ENCODE measurements at regions not wholly inside any gene's neighbourhood (a gene's known extent, or its start where the extent isn't known, plus 50 kb on each side); places are given as distances from the start of the nearest gene placed in this dataset.

DNA sequence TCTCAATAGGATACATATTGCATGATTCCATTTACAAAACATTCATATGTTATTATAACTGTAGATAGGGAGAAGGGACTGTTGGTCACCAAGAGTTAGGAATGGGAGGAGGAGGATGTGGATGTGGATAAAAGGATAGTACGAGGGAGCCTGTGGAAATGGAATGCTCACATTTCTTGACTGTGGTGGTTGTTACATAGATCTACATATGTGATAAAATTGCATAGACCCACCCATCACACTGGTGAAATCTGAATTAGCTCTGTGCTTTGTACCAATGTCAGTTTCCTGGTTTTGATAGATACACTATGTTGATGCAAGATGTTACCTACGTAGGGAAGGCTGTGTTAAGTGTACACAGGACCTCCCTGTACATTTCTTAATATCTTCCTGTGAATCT, 233.5 kb upstream of the MTPN start:
- Mint-ChIP-seq H3K27me3 (no peaks in the 10 kb centered on the region), H3K36me3 (peaks cover 0 to 6% (median 4%) of the 10 kb centered on the region in 5 donors), H3K4me1 (no peaks in the 10 kb centered on the region), H3K4me3 (no peak overlapping the region), H3K9me3 (peaks cover 0 to 12% (median 3%) of the 10 kb centered on the region in 11 donors), H3K27ac (no peak overlapping the region)
- ChIA-PET CTCF (no interaction called here), POLR2A (no interaction called here)
- H3K36me3 ChIP-seq (ENCODE audit: control insufficient read depth in 2 of 3, insufficient read depth in 3 of 3, low read length in 3 of 3) = no peaks in the 10 kb centered on the region
- H3K9me3 ChIP-seq (ENCODE audit: control insufficient read depth in 2 of 3, low read length in 3 of 3) = no peaks in the 10 kb centered on the region
- H3K4me1 ChIP-seq (ENCODE audit: control insufficient read depth in 2 of 2, insufficient read depth in 2 of 2, low read length in 2 of 2) = no peaks in the 10 kb centered on the region
- no peak overlapping the region for H3K4me3 ChIP-seq (ENCODE audit: low read length)
- DNase-seq = no peak
- no peak for ATAC-seq
- no peaks in the 10 kb centered on the region for H3K27me3 ChIP-seq (ENCODE audit: control insufficient read depth in 2 of 2, insufficient read depth in 2 of 2, low read length in 2 of 2)
- no peak overlapping the region for H3K27ac ChIP-seq (ENCODE audit: low read depth, low read length)
- intact Hi-C loops (cut with micrococcal nuclease) = no loop called here

DNA sequence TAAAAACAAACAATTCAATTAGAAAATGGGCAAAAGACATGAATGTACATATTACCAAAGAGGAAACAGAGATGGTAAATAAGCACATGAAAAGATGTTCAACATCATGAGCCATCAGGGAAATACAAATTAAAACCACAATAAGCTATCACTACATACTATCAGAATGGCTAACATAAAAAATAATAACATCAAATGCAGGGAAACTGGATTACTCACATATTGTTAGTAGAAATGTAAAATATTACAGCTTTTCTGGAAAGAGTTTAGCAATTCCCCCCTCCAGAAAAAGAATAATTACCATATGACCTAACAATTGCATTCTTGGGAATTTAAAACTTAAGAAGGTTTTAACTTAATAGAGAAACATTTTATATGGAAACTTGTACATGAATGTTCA, 232.9 kb upstream of the MTPN start:
- Mint-ChIP-seq H3K36me3 (peaks cover 0 to 6% (median 1%) of the 10 kb centered on the region in 5 donors), H3K4me3 (no peak overlapping the region), H3K27me3 (no peaks in the 10 kb centered on the region), H3K4me1 (no peaks in the 10 kb centered on the region), H3K9me3 (peaks cover 0 to 10% (median 1%) of the 10 kb centered on the region in 11 donors), H3K27ac (no peak overlapping the region)
- ChIA-PET POLR2A (no interaction called here), CTCF (no interaction called here)
- Histone ChIP-seq H3K27me3 (ENCODE audit: control insufficient read depth in 2 of 2, insufficient read depth in 2 of 2, low read length in 2 of 2) (no peaks in the 10 kb centered on the region), H3K4me1 (ENCODE audit: control insufficient read depth in 2 of 2, insufficient read depth in 2 of 2, low read length in 2 of 2) (no peaks in the 10 kb centered on the region), H3K4me3 (ENCODE audit: low read length) (no peak overlapping the region), H3K9me3 (ENCODE audit: control insufficient read depth in 2 of 3, low read length in 3 of 3) (no peaks in the 10 kb centered on the region), H3K36me3 (ENCODE audit: control insufficient read depth in 2 of 3, insufficient read depth in 3 of 3, low read length in 3 of 3) (no peaks in the 10 kb centered on the region), H3K27ac (ENCODE audit: low read depth, low read length) (no peak overlapping the region)
- intact Hi-C loops (cut with micrococcal nuclease) = no loop called here
- DNase-seq (no peak), ATAC-seq (no peak)

DNA sequence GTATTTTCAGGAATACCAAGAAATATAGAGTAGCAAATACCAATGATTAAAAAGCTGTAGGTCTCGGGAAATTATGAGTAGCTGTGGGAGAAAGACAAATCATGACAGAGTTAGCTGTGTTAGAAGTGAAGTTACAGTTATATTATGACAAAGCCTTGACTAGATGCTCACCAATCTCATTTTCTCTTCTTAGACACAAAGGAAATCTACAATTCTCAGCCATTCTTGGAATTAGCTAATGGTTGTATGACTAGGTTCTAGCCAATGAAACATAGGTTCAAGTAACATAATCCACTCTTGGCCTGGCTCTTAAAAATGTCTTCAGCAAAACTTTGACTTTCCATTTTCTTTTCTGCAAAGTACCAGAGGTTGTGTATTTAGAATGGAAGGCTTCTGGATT, 228.8 kb upstream of the MTPN start:
- intact Hi-C loops (cut with micrococcal nuclease) = no loop called here
- Mint-ChIP-seq H3K27ac (no peak overlapping the region), H3K36me3 (peaks cover 0 to 6% (median 0%) of the 10 kb centered on the region in 5 donors), H3K27me3 (no peaks in the 10 kb centered on the region), H3K4me3 (no peak overlapping the region), H3K4me1 (no peaks in the 10 kb centered on the region), H3K9me3 (peaks cover 0 to 10% (median 0%) of the 10 kb centered on the region in 11 donors)
- ChIA-PET CTCF (interaction anchor here (0.7 kb wide), 1 partner anchor 8 kb away, joined by 3 read pairs; no protein-coding TSS in a partner anchor), POLR2A (no interaction called here)
- no peaks in the 10 kb centered on the region for H3K4me1 ChIP-seq (ENCODE audit: control insufficient read depth in 2 of 2, insufficient read depth in 2 of 2, low read length in 2 of 2)
- ATAC-seq = no peak
- H3K36me3 ChIP-seq (ENCODE audit: control insufficient read depth in 2 of 3, insufficient read depth in 3 of 3, low read length in 3 of 3) = no peaks in the 10 kb centered on the region
- no peaks in the 10 kb centered on the region for H3K9me3 ChIP-seq (ENCODE audit: control insufficient read depth in 2 of 3, low read length in 3 of 3)
- no peak for DNase-seq
- no peak overlapping the region for H3K4me3 ChIP-seq (ENCODE audit: low read length)
- H3K27ac ChIP-seq (ENCODE audit: low read depth, low read length) = no peak overlapping the region
- no peaks in the 10 kb centered on the region for H3K27me3 ChIP-seq (ENCODE audit: control insufficient read depth in 2 of 2, insufficient read depth in 2 of 2, low read length in 2 of 2)

DNA sequence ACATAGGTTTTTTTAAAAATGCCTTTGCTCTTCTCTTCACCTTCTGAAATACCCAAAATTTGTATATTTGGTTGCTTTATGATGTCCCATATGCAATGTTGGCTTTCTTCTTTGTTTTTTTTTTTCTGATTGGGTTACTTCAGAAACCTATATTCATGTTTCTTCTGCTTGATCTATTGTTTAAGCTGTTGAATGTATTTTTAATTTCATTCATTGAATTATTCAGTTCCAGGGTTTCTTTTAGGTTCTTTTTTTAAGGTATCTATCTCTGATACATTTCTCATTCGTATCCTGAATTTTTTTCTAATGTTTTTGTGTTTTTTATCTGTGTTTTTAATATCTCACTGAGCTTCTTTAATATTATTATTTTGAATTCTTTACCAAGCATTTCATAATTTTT, 221.0 kb upstream of the MTPN start:
- Mint-ChIP-seq H3K36me3 (peaks cover 0 to 19% (median 13%) of the 10 kb centered on the region in 5 donors), H3K27me3 (no peaks in the 10 kb centered on the region), H3K4me3 (no peak overlapping the region)

DNA sequence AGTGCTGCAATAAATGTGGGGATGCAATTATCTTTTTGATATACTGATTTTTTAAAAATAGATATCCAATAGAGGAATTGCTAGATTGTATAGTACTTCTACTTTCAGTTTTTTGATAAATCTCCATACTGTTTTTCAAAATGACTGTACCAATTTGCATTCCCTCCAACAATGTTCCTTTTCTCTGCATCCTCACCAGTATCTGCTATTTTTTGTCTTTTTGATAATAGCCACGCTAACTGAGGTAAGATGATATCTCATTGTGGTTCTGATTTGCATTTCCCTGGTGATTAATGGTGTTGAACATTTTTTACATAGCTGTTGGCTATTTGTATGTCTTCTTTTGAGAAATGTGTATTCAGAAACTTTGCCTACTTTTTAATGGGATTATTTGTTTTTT, 217.7 kb upstream of the MTPN start:
- Mint-ChIP-seq H3K36me3 (peaks cover 0 to 18% (median 13%) of the 10 kb centered on the region in 5 donors), H3K27me3 (no peaks in the 10 kb centered on the region), H3K4me3 (no peak overlapping the region), H3K9me3 (peaks cover 15 to 47% (median 25%) of the 10 kb centered on the region in 11 donors), H3K27ac (no peak overlapping the region), H3K4me1 (peaks cover 0 to 1% (median 0%) of the 10 kb centered on the region in 7 donors)
- Histone ChIP-seq H3K27ac (ENCODE audit: low read depth, low read length) (no peak overlapping the region), H3K36me3 (ENCODE audit: control insufficient read depth in 2 of 3, insufficient read depth in 3 of 3, low read length in 3 of 3) (no peaks in the 10 kb centered on the region), H3K27me3 (ENCODE audit: control insufficient read depth in 2 of 2, insufficient read depth in 2 of 2, low read length in 2 of 2) (no peaks in the 10 kb centered on the region), H3K9me3 (ENCODE audit: control insufficient read depth in 2 of 3, low read length in 3 of 3) (peaks cover 0 to 14% (median 0%) of the 10 kb centered on the region in 3 experiments), H3K4me3 (ENCODE audit: low read length) (no peak overlapping the region), H3K4me1 (ENCODE audit: control insufficient read depth in 2 of 2, insufficient read depth in 2 of 2, low read length in 2 of 2) (no peaks in the 10 kb centered on the region)
- CTCF ChIA-PET = no interaction called here
- DNase-seq = no peak
- intact Hi-C loops (cut with micrococcal nuclease) = no loop called here
- ATAC-seq = no peak
- POLR2A ChIA-PET = no interaction called here

More for the DNA sequence above, 221.0 kb upstream of the MTPN start:
- H3K4me3 ChIP-seq (ENCODE audit: low read length) = no peak overlapping the region
- DNase-seq = no peak
- intact Hi-C loops (cut with micrococcal nuclease) = no loop called here
- ATAC-seq = no peak
- no peak overlapping the region for H3K27ac ChIP-seq (ENCODE audit: low read depth, low read length)
- no peaks in the 10 kb centered on the region for H3K4me1 ChIP-seq (ENCODE audit: control insufficient read depth in 2 of 2, insufficient read depth in 2 of 2, low read length in 2 of 2)
- Mint-ChIP-seq H3K9me3 (peaks cover 15 to 52% (median 26%) of the 10 kb centered on the region in 11 donors), H3K27ac (no peak overlapping the region), H3K4me1 (peaks cover 0 to 3% (median 0%) of the 10 kb centered on the region in 7 donors)
- no peaks in the 10 kb centered on the region for H3K36me3 ChIP-seq (ENCODE audit: control insufficient read depth in 2 of 3, insufficient read depth in 3 of 3, low read length in 3 of 3)
- H3K9me3 ChIP-seq (ENCODE audit: control insufficient read depth in 2 of 3, low read length in 3 of 3) = peaks cover 0 to 14% (median 0%) of the 10 kb centered on the region in 3 experiments
- H3K27me3 ChIP-seq (ENCODE audit: control insufficient read depth in 2 of 2, insufficient read depth in 2 of 2, low read length in 2 of 2) = no peaks in the 10 kb centered on the region
- ChIA-PET POLR2A (no interaction called here), CTCF (no interaction called here)

DNA sequence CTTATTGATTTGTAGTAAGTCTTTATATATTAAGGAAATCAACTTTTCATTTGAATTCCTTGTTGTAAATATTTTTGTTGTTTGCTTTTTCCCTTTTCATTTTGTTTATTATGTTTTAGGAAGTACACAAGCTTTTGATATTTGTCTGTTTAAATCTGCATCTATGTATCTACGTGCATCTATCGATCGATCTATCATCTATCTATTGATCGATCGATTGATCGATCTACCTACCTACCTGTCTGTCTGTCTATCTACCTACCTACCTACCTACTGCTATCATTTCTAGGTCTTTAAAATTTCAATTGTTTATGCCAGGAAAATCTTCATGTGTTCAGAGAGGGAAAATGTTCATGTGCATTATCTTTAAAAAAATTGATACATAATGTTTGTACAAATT, 216.8 kb upstream of the MTPN start:
- Histone ChIP-seq H3K27ac (ENCODE audit: low read depth, low read length) (no peak overlapping the region), H3K27me3 (ENCODE audit: control insufficient read depth in 2 of 2, insufficient read depth in 2 of 2, low read length in 2 of 2) (no peaks in the 10 kb centered on the region), H3K4me3 (ENCODE audit: low read length) (no peak overlapping the region), H3K9me3 (ENCODE audit: control insufficient read depth in 2 of 3, low read length in 3 of 3) (peaks cover 0 to 11% (median 0%) of the 10 kb centered on the region in 3 experiments), H3K4me1 (ENCODE audit: control insufficient read depth in 2 of 2, insufficient read depth in 2 of 2, low read length in 2 of 2) (no peaks in the 10 kb centered on the region), H3K36me3 (ENCODE audit: control insufficient read depth in 2 of 3, insufficient read depth in 3 of 3, low read length in 3 of 3) (no peaks in the 10 kb centered on the region)
- ChIA-PET CTCF (no interaction called here), POLR2A (no interaction called here)
- H3K27me3 Mint-ChIP-seq = no peaks in the 10 kb centered on the region
- no peak overlapping the region for H3K4me3 Mint-ChIP-seq
- peaks cover 0 to 16% (median 10%) of the 10 kb centered on the region in 5 donors for H3K36me3 Mint-ChIP-seq
- intact Hi-C loops (cut with micrococcal nuclease) = no loop called here
- H3K4me1 Mint-ChIP-seq = peaks cover 0 to under 1% (median 0%) of the 10 kb centered on the region in 7 donors
- peaks cover 12 to 39% (median 21%) of the 10 kb centered on the region in 11 donors for H3K9me3 Mint-ChIP-seq
- DNase-seq (no peak), ATAC-seq (no peak)
- H3K27ac Mint-ChIP-seq = no peak overlapping the region

DNA sequence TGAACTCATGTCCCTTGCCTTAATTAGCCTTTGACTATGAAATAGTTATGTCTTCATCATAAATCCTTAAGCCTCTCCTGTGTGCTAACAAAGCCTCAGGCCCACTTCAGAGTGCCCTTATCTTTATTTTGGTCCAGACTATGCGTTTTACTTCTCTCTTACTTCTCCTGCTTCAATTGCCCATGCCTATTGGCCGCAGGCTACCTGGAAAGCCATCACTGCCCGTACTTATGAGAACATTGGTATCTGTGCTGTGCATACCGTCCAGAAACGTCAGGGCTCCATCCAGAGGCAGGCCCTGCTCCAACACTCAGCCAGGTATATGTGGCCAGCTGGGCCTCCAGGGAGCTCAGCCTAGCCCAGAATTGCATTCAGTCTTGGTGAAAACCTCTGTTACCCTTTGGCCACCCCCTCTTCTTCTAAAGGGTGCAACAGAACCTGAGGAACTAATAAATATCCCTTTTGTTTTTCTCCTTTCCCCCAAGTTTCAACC, 212.4 kb upstream of the MTPN start:
- no peaks in the 10 kb centered on the region for H3K9me3 ChIP-seq (ENCODE audit: control insufficient read depth in 2 of 3, low read length in 3 of 3)
- H3K4me3 ChIP-seq (ENCODE audit: low read length) = no peak overlapping the region
- intact Hi-C loops (cut with micrococcal nuclease) = no loop called here
- Mint-ChIP-seq H3K27me3 (no peaks in the 10 kb centered on the region), H3K36me3 (peaks cover 0 to 8% (median 0%) of the 10 kb centered on the region in 5 donors), H3K4me3 (no peak overlapping the region), H3K9me3 (peaks cover 0 to 6% (median 2%) of the 10 kb centered on the region in 11 donors), H3K27ac (no peak overlapping the region), H3K4me1 (no peaks in the 10 kb centered on the region)
- ATAC-seq (no peak), DNase-seq (no peak)
- H3K27me3 ChIP-seq (ENCODE audit: control insufficient read depth in 2 of 2, insufficient read depth in 2 of 2, low read length in 2 of 2) = no peaks in the 10 kb centered on the region
- no peaks in the 10 kb centered on the region for H3K4me1 ChIP-seq (ENCODE audit: control insufficient read depth in 2 of 2, insufficient read depth in 2 of 2, low read length in 2 of 2)
- H3K36me3 ChIP-seq (ENCODE audit: control insufficient read depth in 2 of 3, insufficient read depth in 3 of 3, low read length in 3 of 3) = no peaks in the 10 kb centered on the region
- POLR2A ChIA-PET = no interaction called here
- CTCF ChIA-PET = no interaction called here
- H3K27ac ChIP-seq (ENCODE audit: low read depth, low read length) = no peak overlapping the region
